ENCODE measurements at regions not wholly inside any gene's neighbourhood (a gene's known extent, or its start where the extent isn't known, plus 50 kb on each side); places are given as distances from the start of the nearest gene placed in this dataset.

- FAIRE-seq = no peak
These were observed 894.0 kb downstream of the KCNT2 start for GRCh38 chr1:195714248-195714647.

GRCh38 chr1:195709821-195710220 is 898.4 kb downstream of the KCNT2 start:
- no peaks in the 10 kb centered on the region for H3K27me3 ChIP-seq (ENCODE audit: control insufficient read depth in 3 of 3, insufficient read depth in 3 of 3, low read length in 3 of 3)
- H3K36me3 ChIP-seq (ENCODE audit: control insufficient read depth in 3 of 3, insufficient read depth in 2 of 3, low read depth in 1 of 3, low read length in 3 of 3) = no peaks in the 10 kb centered on the region
- H3K9me3 ChIP-seq (ENCODE audit: control insufficient read depth in 2 of 2, insufficient read depth in 1 of 2, low read depth in 1 of 2, low read length in 1 of 2) = no peaks in the 10 kb centered on the region
- WGBS, 3 donors = 35 to 41% (median 39%) methylated on average over 3 of the region's 3 CpGs
- no peak overlapping the region for H3K4me3 ChIP-seq (ENCODE audit: low read depth in 1 of 3, low read length in 3 of 3)
- H3K4me1 ChIP-seq (ENCODE audit: control insufficient read depth in 3 of 3, insufficient read depth in 2 of 3, low read depth in 1 of 3, low read length in 2 of 3) = no peaks in the 10 kb centered on the region
- H3K27ac ChIP-seq (ENCODE audit: low read depth in 1 of 3, low read length in 2 of 3) = no peak overlapping the region
- FAIRE-seq = no peak
- no peak for DNase-seq

More at GRCh38 chr1:195714248-195714647, 894.0 kb downstream of the KCNT2 start:
- Histone ChIP-seq H3K27ac (ENCODE audit: low read depth in 1 of 3, low read length in 2 of 3) (no peak overlapping the region), H3K27me3 (ENCODE audit: control insufficient read depth in 3 of 3, insufficient read depth in 3 of 3, low read length in 3 of 3) (no peaks in the 10 kb centered on the region), H3K4me3 (ENCODE audit: low read depth in 1 of 3, low read length in 3 of 3) (no peak overlapping the region), H3K4me1 (ENCODE audit: control insufficient read depth in 3 of 3, insufficient read depth in 2 of 3, low read depth in 1 of 3, low read length in 2 of 3) (no peaks in the 10 kb centered on the region), H3K9me3 (ENCODE audit: control insufficient read depth in 2 of 2, insufficient read depth in 1 of 2, low read depth in 1 of 2, low read length in 1 of 2) (no peaks in the 10 kb centered on the region), H3K36me3 (ENCODE audit: control insufficient read depth in 3 of 3, insufficient read depth in 2 of 3, low read depth in 1 of 3, low read length in 3 of 3) (no peaks in the 10 kb centered on the region)
- 49 to 63% (median 55%) methylated on average over 1 of the region's 1 CpG for WGBS, 3 donors
- no peak for DNase-seq

- Histone ChIP-seq H3K9me3 (ENCODE audit: control insufficient read depth in 2 of 2, insufficient read depth in 1 of 2, low read depth in 1 of 2, low read length in 1 of 2) (no peaks in the 10 kb centered on the region), H3K4me3 (ENCODE audit: low read depth in 1 of 3, low read length in 3 of 3) (no peak overlapping the region), H3K27ac (ENCODE audit: low read depth in 1 of 3, low read length in 2 of 3) (no peak overlapping the region), H3K27me3 (ENCODE audit: control insufficient read depth in 3 of 3, insufficient read depth in 3 of 3, low read length in 3 of 3) (no peaks in the 10 kb centered on the region), H3K36me3 (ENCODE audit: control insufficient read depth in 3 of 3, insufficient read depth in 2 of 3, low read depth in 1 of 3, low read length in 3 of 3) (no peaks in the 10 kb centered on the region), H3K4me1 (ENCODE audit: control insufficient read depth in 3 of 3, insufficient read depth in 2 of 3, low read depth in 1 of 3, low read length in 2 of 3) (no peaks in the 10 kb centered on the region)
- DNase-seq = no peak
- no peak for FAIRE-seq
- 83 to 95% (median 88%) methylated on average over 2 of the region's 2 CpGs for WGBS, 3 donors
These were observed 904.2 kb downstream of the KCNT2 start for GRCh38 chr1:195704028-195704427.

GRCh38 chr1:195701149-195701548 is 907.1 kb downstream of the KCNT2 start:
- WGBS, 3 donors = 59 to 69% (median 60%) methylated on average over 5 of the region's 5 CpGs
- H3K4me1 ChIP-seq (ENCODE audit: control insufficient read depth in 3 of 3, insufficient read depth in 2 of 3, low read depth in 1 of 3, low read length in 2 of 3) = no peaks in the 10 kb centered on the region
- no peak overlapping the region for H3K27ac ChIP-seq (ENCODE audit: low read depth in 1 of 3, low read length in 2 of 3)
- H3K36me3 ChIP-seq (ENCODE audit: control insufficient read depth in 3 of 3, insufficient read depth in 2 of 3, low read depth in 1 of 3, low read length in 3 of 3) = no peaks in the 10 kb centered on the region
- H3K9me3 ChIP-seq (ENCODE audit: control insufficient read depth in 2 of 2, insufficient read depth in 1 of 2, low read depth in 1 of 2, low read length in 1 of 2) = no peaks in the 10 kb centered on the region
- no peak for DNase-seq
- no peak for FAIRE-seq
- H3K27me3 ChIP-seq (ENCODE audit: control insufficient read depth in 3 of 3, insufficient read depth in 3 of 3, low read length in 3 of 3) = no peaks in the 10 kb centered on the region
- H3K4me3 ChIP-seq (ENCODE audit: low read depth in 1 of 3, low read length in 3 of 3) = no peak overlapping the region

- H3K27me3 ChIP-seq (ENCODE audit: control insufficient read depth in 3 of 3, insufficient read depth in 3 of 3, low read length in 3 of 3) = no peaks in the 10 kb centered on the region
- WGBS, 3 donors = 75 to 88% (median 84%) methylated on average over 2 of the region's 2 CpGs
- H3K4me3 ChIP-seq (ENCODE audit: low read depth in 1 of 3, low read length in 3 of 3) = no peak overlapping the region
- H3K36me3 ChIP-seq (ENCODE audit: control insufficient read depth in 3 of 3, insufficient read depth in 2 of 3, low read depth in 1 of 3, low read length in 3 of 3) = no peaks in the 10 kb centered on the region
- FAIRE-seq = no peak
- no peak overlapping the region for H3K27ac ChIP-seq (ENCODE audit: low read depth in 1 of 3, low read length in 2 of 3)
- no peak for DNase-seq
- no peaks in the 10 kb centered on the region for H3K9me3 ChIP-seq (ENCODE audit: control insufficient read depth in 2 of 2, insufficient read depth in 1 of 2, low read depth in 1 of 2, low read length in 1 of 2)
- H3K4me1 ChIP-seq (ENCODE audit: control insufficient read depth in 3 of 3, insufficient read depth in 2 of 3, low read depth in 1 of 3, low read length in 2 of 3) = no peaks in the 10 kb centered on the region
These were observed 911.1 kb downstream of the KCNT2 start for GRCh38 chr1:195697130-195697529.

- DNase-seq (no peak), FAIRE-seq (no peak)
- Histone ChIP-seq H3K36me3 (ENCODE audit: control insufficient read depth in 3 of 3, insufficient read depth in 2 of 3, low read depth in 1 of 3, low read length in 3 of 3) (no peaks in the 10 kb centered on the region), H3K27me3 (ENCODE audit: control insufficient read depth in 3 of 3, insufficient read depth in 3 of 3, low read length in 3 of 3) (no peaks in the 10 kb centered on the region), H3K4me3 (ENCODE audit: low read depth in 1 of 3, low read length in 3 of 3) (no peak overlapping the region), H3K27ac (ENCODE audit: low read depth in 1 of 3, low read length in 2 of 3) (no peak overlapping the region), H3K9me3 (ENCODE audit: control insufficient read depth in 2 of 2, insufficient read depth in 1 of 2, low read depth in 1 of 2, low read length in 1 of 2) (no peaks in the 10 kb centered on the region), H3K4me1 (ENCODE audit: control insufficient read depth in 3 of 3, insufficient read depth in 2 of 3, low read depth in 1 of 3, low read length in 2 of 3) (no peaks in the 10 kb centered on the region)
- 58 to 80% (median 61%) methylated on average over 3 of the region's 3 CpGs for WGBS, 3 donors
These were observed 921.5 kb downstream of the KCNT2 start for GRCh38 chr1:195686764-195687163.

- DNase-seq (no peak), FAIRE-seq (no peak)
- Histone ChIP-seq H3K4me1 (ENCODE audit: control insufficient read depth in 3 of 3, insufficient read depth in 2 of 3, low read depth in 1 of 3, low read length in 2 of 3) (no peaks in the 10 kb centered on the region), H3K36me3 (ENCODE audit: control insufficient read depth in 3 of 3, insufficient read depth in 2 of 3, low read depth in 1 of 3, low read length in 3 of 3) (no peaks in the 10 kb centered on the region), H3K27me3 (ENCODE audit: control insufficient read depth in 3 of 3, insufficient read depth in 3 of 3, low read length in 3 of 3) (no peaks in the 10 kb centered on the region), H3K9me3 (ENCODE audit: control insufficient read depth in 2 of 2, insufficient read depth in 1 of 2, low read depth in 1 of 2, low read length in 1 of 2) (no peaks in the 10 kb centered on the region), H3K27ac (ENCODE audit: low read depth in 1 of 3, low read length in 2 of 3) (no peak overlapping the region), H3K4me3 (ENCODE audit: low read depth in 1 of 3, low read length in 3 of 3) (no peak overlapping the region)
- WGBS, 3 donors = 71 to 89% (median 82%) methylated on average over 1 of the region's 1 CpG
These were observed 943.6 kb downstream of the KCNT2 start for GRCh38 chr1:195664628-195665027.

- Histone ChIP-seq H3K9me3 (ENCODE audit: control insufficient read depth in 2 of 2, insufficient read depth in 1 of 2, low read depth in 1 of 2, low read length in 1 of 2) (no peaks in the 10 kb centered on the region), H3K4me3 (ENCODE audit: low read depth in 1 of 3, low read length in 3 of 3) (no peak overlapping the region), H3K36me3 (ENCODE audit: control insufficient read depth in 3 of 3, insufficient read depth in 2 of 3, low read depth in 1 of 3, low read length in 3 of 3) (no peaks in the 10 kb centered on the region), H3K27ac (ENCODE audit: low read depth in 1 of 3, low read length in 2 of 3) (no peak overlapping the region), H3K27me3 (ENCODE audit: control insufficient read depth in 3 of 3, insufficient read depth in 3 of 3, low read length in 3 of 3) (no peaks in the 10 kb centered on the region), H3K4me1 (ENCODE audit: control insufficient read depth in 3 of 3, insufficient read depth in 2 of 3, low read depth in 1 of 3, low read length in 2 of 3) (no peaks in the 10 kb centered on the region)
- DNase-seq (no peak), FAIRE-seq (no peak)
- WGBS, 3 donors = 57 to 76% (median 70%) methylated on average over 4 of the region's 4 CpGs
These were observed 944.5 kb downstream of the KCNT2 start for GRCh38 chr1:195663549-195664280.

GRCh38 chr1:195656780-195657179 is 951.5 kb downstream of the KCNT2 start:
- Histone ChIP-seq H3K4me1 (ENCODE audit: control insufficient read depth in 3 of 3, insufficient read depth in 2 of 3, low read depth in 1 of 3, low read length in 2 of 3) (no peaks in the 10 kb centered on the region), H3K27me3 (ENCODE audit: control insufficient read depth in 3 of 3, insufficient read depth in 3 of 3, low read length in 3 of 3) (no peaks in the 10 kb centered on the region), H3K36me3 (ENCODE audit: control insufficient read depth in 3 of 3, insufficient read depth in 2 of 3, low read depth in 1 of 3, low read length in 3 of 3) (no peaks in the 10 kb centered on the region), H3K9me3 (ENCODE audit: control insufficient read depth in 2 of 2, insufficient read depth in 1 of 2, low read depth in 1 of 2, low read length in 1 of 2) (no peaks in the 10 kb centered on the region), H3K4me3 (ENCODE audit: low read depth in 1 of 3, low read length in 3 of 3) (no peak overlapping the region), H3K27ac (ENCODE audit: low read depth in 1 of 3, low read length in 2 of 3) (no peak overlapping the region)
- WGBS, 3 donors = 28 to 65% (median 40%) methylated on average over 1 of the region's 1 CpG
- DNase-seq (no peak), FAIRE-seq (no peak)
